Kidney (tissue), 13 donors: ENCODE measurements at regions not wholly inside any gene's neighbourhood (a gene's known extent, or its start where the extent isn't known, plus 50 kb on each side); places are given as distances from the start of the nearest gene placed in this dataset.
A peak's percentile ranks its signal among the peaks of the same experiment; 100 is the strongest.

Experiments used
- DNase-seq, 5 donors: peaks; one replicate each; pipeline ENCODE4 v3.0.0-alpha.2; 2013 to 2020
- FAIRE-seq: peaks from 2 replicates; lab custom pipeline; 2012; peaks lifted over from hg19 to GRCh38; lab: Jason Lieb, UNC
- H3K27ac ChIP-seq, 2 donors: one replicate each; pipeline ENCODE4 v1.7.0; 2013; ENCODE audit warnings: low read depth in 2 of 2, low read length in 2 of 2, inconsistent platforms in 1 of 2
- H3K27me3 ChIP-seq: one replicate; pipeline ENCODE4 v1.7.1; 2013; ENCODE audit warnings: low read length, inconsistent platforms; ENCODE audit not compliant: control insufficient read depth, insufficient read depth
- H3K36me3 ChIP-seq, 3 donors: one replicate each; pipeline versions ENCODE4 v1.7.0 to v1.7.1; 2013; ENCODE audit warnings: low read length in 3 of 3, control low read depth in 1 of 3, inconsistent platforms in 1 of 3; ENCODE audit not compliant: insufficient read depth in 3 of 3, control insufficient read depth in 2 of 3
- H3K4me1 ChIP-seq, 3 donors: one replicate each; pipeline versions ENCODE4 v1.7.0 to v1.7.1; 2013; ENCODE audit warnings: low read length in 3 of 3, inconsistent platforms in 1 of 3, low read depth in 1 of 3; ENCODE audit not compliant: control insufficient read depth in 2 of 3, insufficient read depth in 2 of 3
- H3K4me3 ChIP-seq, 3 donors: one replicate each; pipeline versions ENCODE4 v1.7.0 to v1.8.1; 2013; ENCODE audit warnings: low read length in 3 of 3, control low read depth in 1 of 3, inconsistent platforms in 1 of 3
- H3K9ac ChIP-seq, 3 donors: one replicate each; pipeline versions ENCODE4 v1.7.0 to v1.7.1; 2013; ENCODE audit warnings: low read length in 3 of 3, control low read depth in 1 of 3, inconsistent platforms in 1 of 3
- H3K9me3 ChIP-seq, 3 donors: one replicate each; pipeline versions ENCODE4 v1.7.0 to v1.7.1; 2013; ENCODE audit warnings: low read length in 3 of 3, control low read depth in 1 of 3, inconsistent platforms in 1 of 3; ENCODE audit not compliant: control insufficient read depth in 2 of 3, insufficient read depth in 1 of 3
- intact Hi-C: fragments of 100-400 bp; cut with DNase I; formaldehyde crosslinking; loops from one replicate; pipeline ENCODE4 v1.11.1; 2022
- TF ChIP-seq, protein P1 (sequence below): IDR thresholded peaks from 3 replicates; pipeline ENCODE4 v1.5.1; 2012; ENCODE audit warnings: mild to moderate bottlenecking, moderate library complexity, borderline replicate concordance; ENCODE audit not compliant: insufficient read depth; ENCODE audit errors: extremely low read depth
- donor health status: control.
- donor health status: control.
- donor health status: control.
- donor health status: control.
- donor health status: control.
- donor health status: DM: yes; HTN: yes; CAD: no.
- donor health status: Normal renal cell carcinoma (clear cell type).

DNA sequence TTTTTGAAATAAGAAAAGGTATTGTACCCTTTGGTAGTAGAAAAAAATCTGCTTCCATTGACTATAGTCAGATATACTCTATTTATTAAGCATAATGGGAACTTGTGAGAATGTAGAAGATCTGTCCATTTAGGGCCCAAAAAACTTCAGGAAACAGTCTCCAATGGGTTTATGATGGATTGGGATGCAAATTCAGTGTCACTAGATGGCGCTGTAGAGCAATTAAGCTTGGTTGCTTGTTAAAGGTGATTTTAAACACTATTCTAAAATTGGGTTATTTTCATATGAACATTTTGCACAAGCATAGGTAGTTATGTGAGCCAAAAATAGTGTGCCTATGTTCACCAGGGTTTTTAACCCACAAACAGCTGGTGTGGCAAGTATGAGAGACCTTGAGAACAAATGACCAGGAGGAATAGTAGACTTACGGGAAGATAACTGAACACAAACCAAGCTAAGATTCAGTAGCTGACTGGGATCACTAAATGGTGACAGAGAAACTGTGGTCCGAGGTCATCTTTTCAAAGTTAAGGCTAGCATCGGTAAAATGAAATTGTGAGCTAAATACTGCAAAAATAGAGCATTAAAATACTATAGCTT is 80.3 kb upstream of the LSM6 start:
- FAIRE-seq: no peak
- no peaks in the 10 kb centered on the region for H3K9me3 ChIP-seq
- H3K27ac ChIP-seq: no peak overlapping the region
- H3K27me3 ChIP-seq: no peaks in the 10 kb centered on the region
- no peak overlapping the region for H3K9ac ChIP-seq
- H3K4me1 ChIP-seq: peaks cover 2 to 4% (median 3%) of the 10 kb centered on the region in 3 donors
- intact Hi-C loops: no loop called here
- peak in 3 of 5 donors; percentile 20 to 73 (median 62) for DNase-seq
- no peak overlapping the region for H3K4me3 ChIP-seq
- no peaks in the 10 kb centered on the region for H3K36me3 ChIP-seq
- TF ChIP-seq, protein P1, sequence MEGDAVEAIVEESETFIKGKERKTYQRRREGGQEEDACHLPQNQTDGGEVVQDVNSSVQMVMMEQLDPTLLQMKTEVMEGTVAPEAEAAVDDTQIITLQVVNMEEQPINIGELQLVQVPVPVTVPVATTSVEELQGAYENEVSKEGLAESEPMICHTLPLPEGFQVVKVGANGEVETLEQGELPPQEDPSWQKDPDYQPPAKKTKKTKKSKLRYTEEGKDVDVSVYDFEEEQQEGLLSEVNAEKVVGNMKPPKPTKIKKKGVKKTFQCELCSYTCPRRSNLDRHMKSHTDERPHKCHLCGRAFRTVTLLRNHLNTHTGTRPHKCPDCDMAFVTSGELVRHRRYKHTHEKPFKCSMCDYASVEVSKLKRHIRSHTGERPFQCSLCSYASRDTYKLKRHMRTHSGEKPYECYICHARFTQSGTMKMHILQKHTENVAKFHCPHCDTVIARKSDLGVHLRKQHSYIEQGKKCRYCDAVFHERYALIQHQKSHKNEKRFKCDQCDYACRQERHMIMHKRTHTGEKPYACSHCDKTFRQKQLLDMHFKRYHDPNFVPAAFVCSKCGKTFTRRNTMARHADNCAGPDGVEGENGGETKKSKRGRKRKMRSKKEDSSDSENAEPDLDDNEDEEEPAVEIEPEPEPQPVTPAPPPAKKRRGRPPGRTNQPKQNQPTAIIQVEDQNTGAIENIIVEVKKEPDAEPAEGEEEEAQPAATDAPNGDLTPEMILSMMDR: peak; percentile 60

DNA sequence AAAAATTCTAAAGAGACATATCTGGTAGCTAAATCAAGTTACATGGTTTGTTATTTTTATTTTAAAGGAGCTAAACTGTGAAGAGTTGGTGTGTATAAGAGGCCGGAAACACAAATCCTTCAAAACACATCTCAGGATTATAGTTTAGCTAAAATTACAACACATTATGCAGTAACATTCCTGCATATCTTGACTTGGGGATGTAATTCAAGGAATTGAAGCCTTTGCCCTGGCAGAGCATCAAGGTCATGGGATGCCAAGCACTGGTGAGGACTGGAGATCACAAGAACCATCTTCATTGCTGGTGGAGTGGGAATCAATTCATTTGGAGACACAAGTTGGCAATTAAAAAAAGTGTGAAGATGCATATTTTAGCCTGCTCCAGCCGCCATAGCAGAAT is 86.8 kb upstream of the LSM6 start:
- FAIRE-seq: no peak
- no peak for DNase-seq
- H3K27me3 ChIP-seq: no peaks in the 10 kb centered on the region
- intact Hi-C loops: no loop called here
- no peak overlapping the region for H3K9ac ChIP-seq
- H3K27ac ChIP-seq: no peak overlapping the region
- H3K4me3 ChIP-seq: no peak overlapping the region
- H3K9me3 ChIP-seq: no peaks in the 10 kb centered on the region
- TF ChIP-seq, protein P1: no peak
- no peaks in the 10 kb centered on the region for H3K4me1 ChIP-seq
- no peaks in the 10 kb centered on the region for H3K36me3 ChIP-seq

DNA sequence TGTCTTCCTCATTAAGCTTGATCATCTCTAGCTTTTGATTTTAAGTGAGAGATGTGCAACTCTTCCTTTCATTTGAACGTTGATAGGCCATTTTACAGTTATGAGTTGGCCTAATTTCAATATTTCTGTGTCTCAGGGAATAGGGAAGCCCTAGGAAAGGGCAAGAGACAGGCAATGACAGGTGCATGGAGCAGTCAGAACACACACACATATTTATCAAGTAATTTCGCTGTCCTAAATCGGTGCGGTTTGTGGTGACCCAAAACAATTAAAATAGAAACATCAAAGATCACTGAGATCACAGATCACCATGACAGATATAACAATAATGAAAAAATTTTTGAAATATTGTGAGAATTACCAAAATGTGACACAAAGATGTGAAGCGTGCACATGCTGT is 87.7 kb upstream of the LSM6 start:
- FAIRE-seq: no peak
- H3K27ac ChIP-seq: no peak overlapping the region
- H3K9me3 ChIP-seq: no peaks in the 10 kb centered on the region
- H3K36me3 ChIP-seq: no peaks in the 10 kb centered on the region
- TF ChIP-seq, protein P1: no peak
- DNase-seq: no peak
- no peaks in the 10 kb centered on the region for H3K4me1 ChIP-seq
- H3K27me3 ChIP-seq: no peaks in the 10 kb centered on the region
- H3K9ac ChIP-seq: no peak overlapping the region
- H3K4me3 ChIP-seq: no peak overlapping the region
- intact Hi-C loops: no loop called here

DNA sequence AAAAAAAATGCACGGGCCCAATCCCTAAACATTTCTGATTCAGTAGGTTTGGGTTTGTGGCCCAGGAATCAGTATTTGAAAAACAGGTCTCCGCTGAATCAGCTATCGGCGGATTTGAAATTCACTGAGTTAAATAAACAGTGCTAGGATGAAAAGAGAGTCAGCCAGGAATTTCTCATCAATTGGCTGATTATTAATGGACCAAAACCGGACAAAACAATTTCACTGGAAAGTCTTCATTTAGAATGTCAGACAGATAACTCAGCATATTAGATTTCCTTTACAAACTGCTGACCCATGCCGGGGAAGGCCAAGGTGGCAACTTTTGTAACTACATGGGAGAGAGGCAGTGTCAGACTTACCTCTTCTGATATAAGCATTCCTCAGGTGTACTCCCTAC is 99.4 kb upstream of the LSM6 start:
- TF ChIP-seq, protein P1: no peak
- FAIRE-seq: no peak

More for the DNA sequence above, 99.4 kb upstream of the LSM6 start:
- H3K9me3 ChIP-seq: no peaks in the 10 kb centered on the region
- no peaks in the 10 kb centered on the region for H3K36me3 ChIP-seq
- no peak overlapping the region for H3K4me3 ChIP-seq
- peak in 3 of 5 donors; percentile 17 to 34 (median 33) for DNase-seq
- H3K27ac ChIP-seq: no peak overlapping the region
- no peaks in the 10 kb centered on the region for H3K4me1 ChIP-seq
- intact Hi-C loops: no loop called here
- H3K9ac ChIP-seq: no peak overlapping the region
- H3K27me3 ChIP-seq: no peaks in the 10 kb centered on the region
